ENCODE measurements at regions not wholly inside any gene's neighbourhood (a gene's known extent, or its start where the extent isn't known, plus 50 kb on each side); places are given as distances from the start of the nearest gene placed in this dataset.

GRCh38 chr15:55014391-55015092 lies 182.2 kb downstream of the RSL24D1 start:
- Histone ChIP-seq H2BK12ac (ENCODE audit: low read length) (no peak overlapping the region), H4K8ac (ENCODE audit: low read depth, low read length) (no peak overlapping the region), H3K4me2 (ENCODE audit: insufficient read depth, low read length, poor library complexity, severe bottlenecking) (no peak overlapping the region), H3K4me1 (ENCODE audit: control insufficient read depth in 2 of 2, insufficient read depth in 1 of 2, low read depth in 1 of 2, low read length in 2 of 2) (no peaks in the 10 kb centered on the region), H2BK15ac (ENCODE audit: low read length) (no peak overlapping the region), H4K91ac (ENCODE audit: low read depth, low read length, poor library complexity) (no peak overlapping the region), H3K27ac (replicated peaks; ENCODE audit: low read length) (no peak overlapping the region), H2BK120ac (ENCODE audit: low read depth, low read length) (no peak overlapping the region), H3K9me3 (replicated peaks in 1 of 2; ENCODE audit: control insufficient read depth in 2 of 2, insufficient read depth in 1 of 2, low read depth in 1 of 2, low read length in 2 of 2) (no peaks in the 10 kb centered on the region), H3K14ac (ENCODE audit: low read length) (no peak overlapping the region), H3K4ac (ENCODE audit: low read length) (no peak overlapping the region), H3K4me3 (ENCODE audit: low read length in 2 of 2) (no peak overlapping the region), H3K23ac (ENCODE audit: low read depth, low read length, poor library complexity) (no peak overlapping the region), H3K9ac (ENCODE audit: low read depth, low read length, poor library complexity) (no peak overlapping the region), H2AK5ac (ENCODE audit: low read depth, low read length) (no peak overlapping the region), H3K79me1 (ENCODE audit: low read depth, low read length) (no peaks in the 10 kb centered on the region), H2AFZ (ENCODE audit: low read length) (no peak overlapping the region), H2BK5ac (ENCODE audit: low read length) (no peak overlapping the region), H3K27me3 (ENCODE audit: control insufficient read depth in 3 of 3, insufficient read depth in 3 of 3, low read depth in 1 of 3, low read length in 3 of 3) (peaks cover 0 to 8% (median 0%) of the 10 kb centered on the region in 3 experiments), H3K36me3 (replicated peaks in 1 of 2; ENCODE audit: control insufficient read depth in 2 of 2, insufficient read depth in 2 of 2, low read length in 2 of 2) (no peaks in the 10 kb centered on the region), H3K18ac (ENCODE audit: low read length) (no peak overlapping the region)
- no peak for DNase-seq (ENCODE audit: low spot score)
- WGBS, 2 donors (ENCODE audit: extremely low coverage in 2 of 2, insufficient read length in 2 of 2, insufficient replicate concordance in 1 of 2), result no CpG with 5 or more reads among the region's 1 CpG

- Histone ChIP-seq H3K27me3 (ENCODE audit: control insufficient read depth in 3 of 3, insufficient read depth in 3 of 3, low read depth in 1 of 3, low read length in 3 of 3) (peaks cover 0 to 5% (median 0%) of the 10 kb centered on the region in 3 experiments), H2AFZ (ENCODE audit: low read length) (no peak overlapping the region), H2BK120ac (ENCODE audit: low read depth, low read length) (no peak overlapping the region), H3K9ac (ENCODE audit: low read depth, low read length, poor library complexity) (no peak overlapping the region), H3K79me1 (ENCODE audit: low read depth, low read length) (no peaks in the 10 kb centered on the region), H3K18ac (ENCODE audit: low read length) (no peak overlapping the region), H2BK5ac (ENCODE audit: low read length) (no peak overlapping the region), H3K4ac (ENCODE audit: low read length) (no peak overlapping the region), H3K4me3 (ENCODE audit: low read length in 2 of 2) (no peak overlapping the region), H2BK12ac (ENCODE audit: low read length) (no peak overlapping the region), H3K23ac (ENCODE audit: low read depth, low read length, poor library complexity) (no peak overlapping the region), H3K36me3 (replicated peaks in 1 of 2; ENCODE audit: control insufficient read depth in 2 of 2, insufficient read depth in 2 of 2, low read length in 2 of 2) (no peaks in the 10 kb centered on the region), H3K9me3 (replicated peaks in 1 of 2; ENCODE audit: control insufficient read depth in 2 of 2, insufficient read depth in 1 of 2, low read depth in 1 of 2, low read length in 2 of 2) (no peaks in the 10 kb centered on the region), H3K27ac (replicated peaks; ENCODE audit: low read length) (no peak overlapping the region), H2BK15ac (ENCODE audit: low read length) (no peak overlapping the region), H3K4me1 (ENCODE audit: control insufficient read depth in 2 of 2, insufficient read depth in 1 of 2, low read depth in 1 of 2, low read length in 2 of 2) (peaks cover 0 to 8% of the 10 kb centered on the region in 2 donors), H4K8ac (ENCODE audit: low read depth, low read length) (no peak overlapping the region), H2AK5ac (ENCODE audit: low read depth, low read length) (no peak overlapping the region), H3K14ac (ENCODE audit: low read length) (no peak overlapping the region), H4K91ac (ENCODE audit: low read depth, low read length, poor library complexity) (no peak overlapping the region), H3K4me2 (ENCODE audit: insufficient read depth, low read length, poor library complexity, severe bottlenecking) (no peak overlapping the region)
- no CpG with 5 or more reads among the region's 4 CpGs for WGBS, 2 donors (ENCODE audit: extremely low coverage in 2 of 2, insufficient read length in 2 of 2, insufficient replicate concordance in 1 of 2)
- DNase-seq (ENCODE audit: low spot score), result no peak
These were observed 188.3 kb downstream of the RSL24D1 start for GRCh38 chr15:55008421-55008820.

GRCh38 chr15:55007561-55007960 lies 189.2 kb downstream of the RSL24D1 start:
- Histone ChIP-seq H3K36me3 (replicated peaks in 1 of 2; ENCODE audit: control insufficient read depth in 2 of 2, insufficient read depth in 2 of 2, low read length in 2 of 2) (no peaks in the 10 kb centered on the region), H4K8ac (ENCODE audit: low read depth, low read length) (no peak overlapping the region), H2BK120ac (ENCODE audit: low read depth, low read length) (no peak overlapping the region), H3K27me3 (ENCODE audit: control insufficient read depth in 3 of 3, insufficient read depth in 3 of 3, low read depth in 1 of 3, low read length in 3 of 3) (peaks cover 0 to 5% (median 0%) of the 10 kb centered on the region in 3 experiments), H3K4me2 (ENCODE audit: insufficient read depth, low read length, poor library complexity, severe bottlenecking) (no peak overlapping the region), H2BK5ac (ENCODE audit: low read length) (no peak overlapping the region), H2BK12ac (ENCODE audit: low read length) (no peak overlapping the region), H3K9ac (ENCODE audit: low read depth, low read length, poor library complexity) (no peak overlapping the region), H3K79me1 (ENCODE audit: low read depth, low read length) (no peaks in the 10 kb centered on the region), H3K14ac (ENCODE audit: low read length) (no peak overlapping the region), H2BK15ac (ENCODE audit: low read length) (no peak overlapping the region), H3K4me1 (ENCODE audit: control insufficient read depth in 2 of 2, insufficient read depth in 1 of 2, low read depth in 1 of 2, low read length in 2 of 2) (peaks cover 0 to 8% of the 10 kb centered on the region in 2 donors), H3K27ac (replicated peaks; ENCODE audit: low read length) (no peak overlapping the region), H2AK5ac (ENCODE audit: low read depth, low read length) (no peak overlapping the region), H3K9me3 (replicated peaks in 1 of 2; ENCODE audit: control insufficient read depth in 2 of 2, insufficient read depth in 1 of 2, low read depth in 1 of 2, low read length in 2 of 2) (no peaks in the 10 kb centered on the region), H4K91ac (ENCODE audit: low read depth, low read length, poor library complexity) (no peak overlapping the region), H3K4me3 (ENCODE audit: low read length in 2 of 2) (no peak overlapping the region), H3K18ac (ENCODE audit: low read length) (no peak overlapping the region), H3K23ac (ENCODE audit: low read depth, low read length, poor library complexity) (no peak overlapping the region), H3K4ac (ENCODE audit: low read length) (no peak overlapping the region), H2AFZ (ENCODE audit: low read length) (no peak overlapping the region)
- WGBS, 2 donors (ENCODE audit: extremely low coverage in 2 of 2, insufficient read length in 2 of 2, insufficient replicate concordance in 1 of 2), result no CpG with 5 or more reads among the region's 5 CpGs
- no peak for DNase-seq (ENCODE audit: low spot score)

- H3K9ac ChIP-seq (ENCODE audit: low read depth, low read length, poor library complexity), result no peak overlapping the region
- no peak overlapping the region for H3K14ac ChIP-seq (ENCODE audit: low read length)
- no peak for DNase-seq (ENCODE audit: low spot score)
- no peaks in the 10 kb centered on the region for H3K79me1 ChIP-seq (ENCODE audit: low read depth, low read length)
- no peaks in the 10 kb centered on the region for H3K36me3 ChIP-seq (replicated peaks in 1 of 2; ENCODE audit: control insufficient read depth in 2 of 2, insufficient read depth in 2 of 2, low read length in 2 of 2)
- peaks cover 0 to 5% (median 0%) of the 10 kb centered on the region in 3 experiments for H3K27me3 ChIP-seq (ENCODE audit: control insufficient read depth in 3 of 3, insufficient read depth in 3 of 3, low read depth in 1 of 3, low read length in 3 of 3)
- no peak overlapping the region for H2AFZ ChIP-seq (ENCODE audit: low read length)
- H2BK120ac ChIP-seq (ENCODE audit: low read depth, low read length), result no peak overlapping the region
- no peak overlapping the region for H3K27ac ChIP-seq (replicated peaks; ENCODE audit: low read length)
- no peak overlapping the region for H4K8ac ChIP-seq (ENCODE audit: low read depth, low read length)
- no peak overlapping the region for H3K4me3 ChIP-seq (ENCODE audit: low read length in 2 of 2)
- H3K4me2 ChIP-seq (ENCODE audit: insufficient read depth, low read length, poor library complexity, severe bottlenecking), result no peak overlapping the region
- H3K4me1 ChIP-seq (ENCODE audit: control insufficient read depth in 2 of 2, insufficient read depth in 1 of 2, low read depth in 1 of 2, low read length in 2 of 2), result peaks cover 0 to 8% of the 10 kb centered on the region in 2 donors
- H3K18ac ChIP-seq (ENCODE audit: low read length), result no peak overlapping the region
- no peak overlapping the region for H3K4ac ChIP-seq (ENCODE audit: low read length)
- H2BK12ac ChIP-seq (ENCODE audit: low read length), result no peak overlapping the region
- no peak overlapping the region for H2BK5ac ChIP-seq (ENCODE audit: low read length)
- no peak overlapping the region for H2BK15ac ChIP-seq (ENCODE audit: low read length)
- H2AK5ac ChIP-seq (ENCODE audit: low read depth, low read length), result no peak overlapping the region
- no peaks in the 10 kb centered on the region for H3K9me3 ChIP-seq (replicated peaks in 1 of 2; ENCODE audit: control insufficient read depth in 2 of 2, insufficient read depth in 1 of 2, low read depth in 1 of 2, low read length in 2 of 2)
- no peak overlapping the region for H4K91ac ChIP-seq (ENCODE audit: low read depth, low read length, poor library complexity)
- H3K23ac ChIP-seq (ENCODE audit: low read depth, low read length, poor library complexity), result no peak overlapping the region
These were observed 191.1 kb downstream of the RSL24D1 start for GRCh38 chr15:55005679-55006078.

Measured in neuronal stem cell (in vitro differentiated cells).